H9 (cell line): ENCODE measurements at regions not wholly inside any gene's neighbourhood (a gene's known extent, or its start where the extent isn't known, plus 50 kb on each side); places are given as distances from the start of the nearest gene placed in this dataset.

Experiments
- DNase-seq: peaks from one replicate; pipeline ENCODE4 v3.0.0-alpha.2; 2017
- H2AFZ ChIP-seq: one replicate; pipeline ENCODE4 v1.6.1; 2013; ENCODE audit warnings: mild to moderate bottlenecking, low read length, control low read depth, moderate library complexity
- H2AK5ac ChIP-seq: 2 replicates; pipeline ENCODE4 v1.6.1; 2013; ENCODE audit warnings: low read length, control low read depth, mixed read lengths; ENCODE audit not compliant: insufficient read length
- H2BK120ac ChIP-seq: one replicate; pipeline ENCODE4 v1.6.1; 2013; ENCODE audit warnings: low read depth, mild to moderate bottlenecking, low read length, control low read depth, inconsistent platforms; ENCODE audit not compliant: poor library complexity, severe bottlenecking
- H2BK12ac ChIP-seq: 2 replicates; pipeline ENCODE4 v1.6.1; 2013; ENCODE audit warnings: low read length, control low read depth, mixed read lengths, low read depth; ENCODE audit not compliant: insufficient read length
- H2BK15ac ChIP-seq: 2 replicates; pipeline ENCODE4 v1.6.1; 2013; ENCODE audit warnings: low read depth, low read length, control low read depth
- H2BK20ac ChIP-seq: one replicate; pipeline ENCODE4 v1.6.1; 2013; ENCODE audit warnings: low read depth, mild to moderate bottlenecking, low read length, control low read depth, inconsistent platforms; ENCODE audit not compliant: poor library complexity, severe bottlenecking
- H2BK5ac ChIP-seq: 2 replicates; pipeline ENCODE4 v1.6.1; 2013; ENCODE audit warnings: low read length, control low read depth, mixed read lengths; ENCODE audit not compliant: insufficient read length
- H3K14ac ChIP-seq: 2 replicates; pipeline ENCODE4 v1.6.1; 2013; ENCODE audit warnings: low read length, control low read depth; ENCODE audit not compliant: insufficient read depth
- H3K18ac ChIP-seq: 2 replicates; pipeline ENCODE4 v1.6.1; 2013; ENCODE audit warnings: low read depth, mild to moderate bottlenecking, mixed read lengths, low read length, control low read depth; ENCODE audit not compliant: insufficient read length
- H3K23ac ChIP-seq: 2 replicates; pipeline ENCODE4 v1.6.1; 2013; ENCODE audit warnings: low read length, control low read depth, mixed read lengths, low read depth; ENCODE audit not compliant: insufficient read length
- H3K23me2 ChIP-seq: 2 replicates; pipeline ENCODE4 v1.6.1; 2013; ENCODE audit warnings: low read depth, mild to moderate bottlenecking, mixed read lengths, low read length, control low read depth; ENCODE audit not compliant: insufficient read length, poor library complexity, severe bottlenecking
- H3K27ac ChIP-seq: 2 replicates; pipeline ENCODE4 v1.5.1; 2013; ENCODE audit warnings: low read length, control low read depth, mixed read lengths, low read depth; ENCODE audit not compliant: insufficient read length
- H3K27me3 ChIP-seq: 2 replicates; pipeline ENCODE4 v1.6.1; 2013; ENCODE audit warnings: low read length, control low read depth, inconsistent platforms; ENCODE audit not compliant: insufficient read depth
- H3K4ac ChIP-seq: 2 replicates; pipeline ENCODE4 v1.6.1; 2013; ENCODE audit warnings: low read depth, mild to moderate bottlenecking, control low read depth, inconsistent platforms, low read length, moderate library complexity
- H3K4me1 ChIP-seq: 2 replicates; pipeline ENCODE4 v1.6.1; 2013; ENCODE audit warnings: low read length, control low read depth, inconsistent platforms; ENCODE audit not compliant: insufficient read depth
- H3K4me2 ChIP-seq: 2 replicates; pipeline ENCODE4 v1.6.1; 2013; ENCODE audit warnings: low read length, control low read depth, mixed read lengths; ENCODE audit not compliant: insufficient read length, insufficient read depth
- H3K56ac ChIP-seq: 2 replicates; pipeline ENCODE4 v1.6.1; 2013; ENCODE audit warnings: low read depth, mild to moderate bottlenecking, mixed read lengths, low read length, control low read depth; ENCODE audit not compliant: insufficient read length
- H3K79me1 ChIP-seq: 2 replicates; pipeline ENCODE4 v1.6.1; 2013; ENCODE audit warnings: low read depth, mild to moderate bottlenecking, moderate library complexity, low read length, control low read depth, inconsistent platforms; ENCODE audit not compliant: insufficient read depth, poor library complexity, severe bottlenecking
- H3K79me2 ChIP-seq: 2 replicates; pipeline ENCODE4 v1.6.1; 2013; ENCODE audit warnings: low read length, control low read depth, inconsistent platforms; ENCODE audit not compliant: insufficient read depth
- H3K9ac ChIP-seq: 2 replicates; pipeline ENCODE4 v1.6.1; 2013; ENCODE audit warnings: low read length, control low read depth, mixed read lengths; ENCODE audit not compliant: insufficient read length; ENCODE audit errors: extremely low read depth
- H3K9me3 ChIP-seq: one replicate; pipeline ENCODE4 v1.6.1; 2013; ENCODE audit warnings: low read depth, low read length, inconsistent platforms; ENCODE audit not compliant: control insufficient read depth
- H3T11ph ChIP-seq: one replicate; pipeline ENCODE4 v1.6.1; 2013; ENCODE audit warnings: mild to moderate bottlenecking, low read length, control low read depth, inconsistent platforms
- H4K20me1 ChIP-seq: one replicate; pipeline ENCODE4 v1.6.1; 2013; ENCODE audit not compliant: control insufficient read depth, insufficient read length, insufficient read depth
- H4K5ac ChIP-seq: 2 replicates; pipeline ENCODE4 v1.6.1; 2013; ENCODE audit warnings: low read depth, mild to moderate bottlenecking, mixed read lengths, low read length, control low read depth; ENCODE audit not compliant: insufficient read length
- H4K8ac ChIP-seq: replicated peaks from 2 replicates; pipeline ENCODE4 v1.6.1; 2013; ENCODE audit warnings: low read length, control low read depth, mixed read lengths, low read depth; ENCODE audit not compliant: insufficient read length
- H4K91ac ChIP-seq: 2 replicates; pipeline ENCODE4 v1.6.1; 2013; ENCODE audit warnings: low read depth, mild to moderate bottlenecking, moderate library complexity, mixed read lengths, low read length, control low read depth; ENCODE audit not compliant: insufficient read length
- H3K27ac Mint-ChIP-seq, 3 experiments: 2 replicates in 2 of 3; 3 replicates in 1 of 3; pipeline ENCODE4 v1.8.0; 2020 to 2021; ENCODE audit warnings: mixed read lengths in 3 of 3, mild to moderate bottlenecking in 1 of 3, moderate library complexity in 1 of 3
- H3K27me3 Mint-ChIP-seq: 2 replicates; pipeline ENCODE4 v1.8.0; 2021; ENCODE audit warnings: low read depth, mild to moderate bottlenecking, moderate library complexity, mixed read lengths
- H3K36me3 Mint-ChIP-seq, 3 experiments: 2 replicates in 2 of 3; 3 replicates in 1 of 3; pipeline ENCODE4 v1.8.0; 2020 to 2021; ENCODE audit warnings: low read depth in 3 of 3, mixed read lengths in 3 of 3; ENCODE audit not compliant: insufficient read depth in 1 of 3
- H3K4me1 Mint-ChIP-seq, 2 experiments: 2 replicates each; pipeline ENCODE4 v1.8.0; 2020; ENCODE audit warnings: mixed read lengths in 2 of 2
- H3K4me3 Mint-ChIP-seq, 2 experiments: 2 replicates in 1 of 2; 3 replicates in 1 of 2; pipeline ENCODE4 v1.8.0; 2020 to 2021; ENCODE audit warnings: mild to moderate bottlenecking in 2 of 2, mixed read lengths in 2 of 2, moderate library complexity in 1 of 2
- H3K9me3 Mint-ChIP-seq, 2 experiments: 2 replicates in 1 of 2; 3 replicates in 1 of 2; pipeline ENCODE4 v1.8.0; 2020; ENCODE audit warnings: mild to moderate bottlenecking in 2 of 2, mixed read lengths in 2 of 2, moderate library complexity in 1 of 2
- CTCF ChIP-seq: fragments of 200-600 bp; sonication (generic); conservative IDR thresholded peaks from 3 replicates; pipeline ENCODE4 v1.8.0; 2021; ENCODE audit warnings: antibody characterized with exemption, mild to moderate bottlenecking
- WGBS: extraction: QIAGEN DNeasy Blood & Tissue Kit; methylation state at CpG from one replicate; pipeline ENCODE4 v1.1.7; 2013; ENCODE audit warnings: missing lambda C conversion rate, low lambda C conversion rate, mixed read lengths; ENCODE audit not compliant: insufficient read length; ENCODE audit errors: extremely low coverage; 5-methylcytosine and 5-hydroxymethylcytosine counted together

GRCh38 chr6:11309947-11310665 lies 77.6 kb upstream of the NEDD9 start:
- H3K4ac ChIP-seq = no peak overlapping the region
- Mint-ChIP-seq H3K4me3 (no peak overlapping the region), H3K27me3 (no peaks in the 10 kb centered on the region), H3K4me1 (no peaks in the 10 kb centered on the region), H3K36me3 (no peaks in the 10 kb centered on the region; a peak in 1 of 7 replicates), H3K27ac (no peak overlapping the region), H3K9me3 (no peaks in the 10 kb centered on the region; a peak in 1 of 5 replicates)
- H2AK5ac ChIP-seq = no peak overlapping the region
- no peaks in the 10 kb centered on the region for H3K23me2 ChIP-seq
- no peak overlapping the region for H3K27ac ChIP-seq
- no peak overlapping the region for H3K23ac ChIP-seq
- no peak overlapping the region for H3K9ac ChIP-seq
- no peak overlapping the region for H3K18ac ChIP-seq
- H3K4me2 ChIP-seq = no peak overlapping the region
- H3K9me3 ChIP-seq = no peaks in the 10 kb centered on the region
- H3K4me1 ChIP-seq = no peaks in the 10 kb centered on the region
- H3K56ac ChIP-seq = no peak overlapping the region
- H3T11ph ChIP-seq = no peak overlapping the region
- H4K5ac ChIP-seq = no peak overlapping the region
- no peaks in the 10 kb centered on the region for H3K79me2 ChIP-seq
- no peak overlapping the region for H2AFZ ChIP-seq
- no peak overlapping the region for H2BK12ac ChIP-seq
- H4K91ac ChIP-seq = no peak overlapping the region
- no peak overlapping the region for H2BK20ac ChIP-seq
- H2BK5ac ChIP-seq = no peak overlapping the region
- H3K27me3 ChIP-seq = no peaks in the 10 kb centered on the region
- no peak overlapping the region for H2BK15ac ChIP-seq
- peak; percentile 51 for TF ChIP-seq CTCF
- no peak overlapping the region for H3K14ac ChIP-seq
- no peak overlapping the region for H2BK120ac ChIP-seq
- no CpG with 5 or more reads among the region's 7 CpGs for WGBS
- no peak overlapping the region for H4K8ac ChIP-seq
- peak; percentile 61 for DNase-seq
- no peaks in the 10 kb centered on the region for H4K20me1 ChIP-seq
- H3K79me1 ChIP-seq = no peaks in the 10 kb centered on the region
